ENCODE measurements at regions not wholly inside any gene's neighbourhood (a gene's known extent, or its start where the extent isn't known, plus 50 kb on each side); places are given as distances from the start of the nearest gene placed in this dataset.
"Not testable (repeated sequence)": the region's sequence is repeated elsewhere in the genome, so short reads cannot be mapped to it uniquely, and the experiment has no call there.

- Mint-ChIP-seq H3K9me3 (no peaks in the 10 kb centered on the region), H3K27me3 (no peaks in the 10 kb centered on the region), H3K4me1 (peaks cover 42 to 72% (median 64%) of the 10 kb centered on the region in 3 donors), H3K36me3 (no peaks in the 10 kb centered on the region), H3K4me3 (peak overlapping the region in 6 of 8 donors; percentile 36 to 89 (median 73)), H3K27ac (peak overlapping the region; percentile 89 to 98 (median 94))
- ATAC-seq (ENCODE audit: low read depth in 2 of 2) (no peak), DNase-seq (no peak)
These were observed 68.7 kb downstream of the ARF6 start for GRCh38 chr14:49961270-49962222.

DNA sequence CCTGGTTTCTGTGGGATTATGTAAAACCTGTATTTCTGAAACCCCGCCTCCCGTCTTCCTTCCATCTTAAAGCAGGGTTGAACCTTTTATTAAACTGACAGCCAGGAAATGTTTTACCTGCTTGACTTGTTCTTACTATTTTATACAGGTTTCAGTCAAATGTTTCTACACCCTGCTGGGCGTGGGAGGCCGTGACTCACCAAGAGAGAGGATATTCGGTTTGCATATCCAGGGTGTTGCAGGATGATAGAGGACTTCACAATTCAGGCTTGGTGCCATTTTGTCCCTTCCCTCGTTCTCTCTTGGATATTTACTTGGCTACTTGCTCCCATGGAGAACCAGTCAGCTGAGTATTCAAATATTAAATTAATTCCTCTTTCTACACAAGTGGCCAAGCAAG lies 69.7 kb downstream of the ARF6 start:
- DNase-seq: no peak

DNA sequence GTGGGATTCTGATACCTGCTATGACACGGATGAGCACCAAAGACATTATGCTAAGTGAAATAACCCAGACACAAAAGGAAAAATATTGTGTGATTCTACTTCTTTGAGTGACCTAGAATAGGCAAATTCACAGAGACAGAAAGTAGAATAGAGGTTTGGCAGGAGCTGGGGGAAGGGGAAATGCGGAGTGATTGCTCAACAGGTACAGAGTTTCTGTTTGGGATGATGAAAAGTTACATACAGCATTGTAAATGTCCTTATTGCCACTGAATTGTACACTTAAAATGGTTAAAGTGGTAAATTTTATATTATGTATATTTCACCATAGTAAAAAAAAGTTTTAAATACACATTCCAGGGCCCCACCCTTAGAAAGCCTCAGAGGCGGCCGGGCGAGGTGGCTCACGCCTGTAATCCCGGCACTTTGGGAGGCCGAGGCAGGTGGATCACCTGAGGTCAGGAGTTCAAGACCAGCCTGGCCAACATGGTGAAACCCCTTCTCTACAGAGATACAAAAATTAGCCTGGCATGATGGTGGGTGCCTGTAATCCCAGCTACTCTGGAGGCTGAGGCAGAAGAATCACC lies 72.3 kb downstream of the ARF6 start:
- DNase-seq; H3K4me3 Mint-ChIP-seq; ATAC-seq (ENCODE audit: low read depth in 2 of 2); H3K9me3 Mint-ChIP-seq; H3K27me3 Mint-ChIP-seq; H3K36me3 Mint-ChIP-seq: not testable (repeated sequence)
- H3K27ac Mint-ChIP-seq: peak overlapping the region in 4 of 6 donors; percentile 9 to 78 (median 32)
- peaks cover 35 to 67% (median 60%) of the 10 kb centered on the region in 3 donors for H3K4me1 Mint-ChIP-seq

More for the DNA sequence above, 69.7 kb downstream of the ARF6 start:
- Mint-ChIP-seq H3K36me3 (no peaks in the 10 kb centered on the region), H3K4me1 (peaks cover 37 to 67% (median 63%) of the 10 kb centered on the region in 3 donors), H3K4me3 (peak overlapping the region in 6 of 8 donors; percentile 9 to 67 (median 38)), H3K27me3 (no peaks in the 10 kb centered on the region), H3K27ac (peak overlapping the region; percentile 36 to 96 (median 92)), H3K9me3 (no peaks in the 10 kb centered on the region)
- ATAC-seq (ENCODE audit: low read depth in 2 of 2): peak in 1 of 2 donors; percentile 42

GRCh38 chr14:49966304-49966809 lies 73.5 kb downstream of the ARF6 start:
- Mint-ChIP-seq H3K9me3 (no peaks in the 10 kb centered on the region), H3K4me1 (peaks cover 38 to 67% (median 60%) of the 10 kb centered on the region in 3 donors), H3K36me3 (no peaks in the 10 kb centered on the region), H3K27me3 (no peaks in the 10 kb centered on the region), H3K4me3 (no peak overlapping the region), H3K27ac (peak overlapping the region in 4 of 6 donors; percentile 14 to 90 (median 46))
- ATAC-seq (ENCODE audit: low read depth in 2 of 2) (no peak), DNase-seq (no peak)

DNA sequence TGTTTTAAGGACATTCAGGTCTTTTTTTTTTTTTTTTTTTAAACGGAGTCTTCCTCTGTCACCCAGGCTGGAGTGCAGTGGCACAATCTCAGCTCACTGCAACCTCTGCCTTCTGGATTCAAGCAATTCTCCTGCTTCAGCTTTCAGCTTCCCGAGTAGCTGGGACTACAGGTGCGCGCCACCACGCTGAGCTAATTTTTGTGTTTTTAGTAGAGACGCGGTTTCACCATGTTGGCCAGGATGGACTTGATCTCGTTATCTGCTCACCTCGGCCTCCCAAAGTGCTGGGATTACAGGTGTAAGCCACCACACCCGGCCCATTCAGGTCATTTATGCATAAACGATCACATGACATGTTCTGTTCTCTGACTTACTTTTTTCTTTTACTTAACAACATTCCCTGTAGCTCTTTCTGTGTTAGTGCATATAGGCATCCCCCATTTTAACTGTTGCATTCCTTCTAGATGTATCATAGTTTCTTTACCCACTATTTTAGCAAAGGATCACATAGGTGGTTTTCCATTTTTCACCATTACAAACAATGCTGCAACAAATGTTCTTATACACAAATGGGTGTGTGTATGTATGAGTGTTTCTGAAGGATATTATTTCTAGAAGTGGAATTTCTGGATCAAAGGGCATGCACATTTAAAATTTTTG lies 74.2 kb downstream of the ARF6 start:
- H3K4me3 Mint-ChIP-seq: no peak overlapping the region
- no peaks in the 10 kb centered on the region for H3K27me3 Mint-ChIP-seq
- peaks cover 38 to 67% (median 60%) of the 10 kb centered on the region in 3 donors for H3K4me1 Mint-ChIP-seq
- no peak for ATAC-seq (ENCODE audit: low read depth in 2 of 2)
- peak overlapping the region in 2 of 6 donors; percentile 53 to 60 for H3K27ac Mint-ChIP-seq
- no peaks in the 10 kb centered on the region for H3K36me3 Mint-ChIP-seq
- DNase-seq: no peak
- H3K9me3 Mint-ChIP-seq: no peaks in the 10 kb centered on the region

DNA sequence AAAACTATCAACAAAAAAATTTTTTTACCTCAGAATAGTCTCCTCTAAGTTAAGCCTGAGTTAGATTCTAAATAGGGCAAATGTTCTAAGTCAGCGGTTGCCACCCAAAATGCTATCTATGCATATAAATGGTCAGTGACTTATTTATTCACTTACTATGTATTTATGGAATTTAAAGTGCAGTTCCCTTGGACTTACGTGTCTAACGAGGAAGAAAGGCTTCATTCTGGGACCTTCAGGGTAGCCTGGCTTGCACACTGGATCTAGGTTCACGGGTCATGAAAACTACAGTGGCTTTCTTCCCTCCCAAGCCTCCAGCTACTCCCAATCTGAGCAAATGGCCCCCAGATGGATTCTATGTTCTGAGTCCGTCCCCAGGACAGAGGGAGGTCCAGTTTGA lies 77.1 kb downstream of the ARF6 start:
- Mint-ChIP-seq H3K36me3 (no peaks in the 10 kb centered on the region), H3K9me3 (no peaks in the 10 kb centered on the region), H3K27ac (peak overlapping the region; percentile 96 to 100 (median 99)), H3K4me1 (peaks cover 39 to 64% (median 63%) of the 10 kb centered on the region in 3 donors), H3K27me3 (no peaks in the 10 kb centered on the region), H3K4me3 (peak overlapping the region in 2 of 8 donors; percentile 74 to 85)
- no peak for ATAC-seq (ENCODE audit: low read depth in 2 of 2)
- DNase-seq: no peak

DNA sequence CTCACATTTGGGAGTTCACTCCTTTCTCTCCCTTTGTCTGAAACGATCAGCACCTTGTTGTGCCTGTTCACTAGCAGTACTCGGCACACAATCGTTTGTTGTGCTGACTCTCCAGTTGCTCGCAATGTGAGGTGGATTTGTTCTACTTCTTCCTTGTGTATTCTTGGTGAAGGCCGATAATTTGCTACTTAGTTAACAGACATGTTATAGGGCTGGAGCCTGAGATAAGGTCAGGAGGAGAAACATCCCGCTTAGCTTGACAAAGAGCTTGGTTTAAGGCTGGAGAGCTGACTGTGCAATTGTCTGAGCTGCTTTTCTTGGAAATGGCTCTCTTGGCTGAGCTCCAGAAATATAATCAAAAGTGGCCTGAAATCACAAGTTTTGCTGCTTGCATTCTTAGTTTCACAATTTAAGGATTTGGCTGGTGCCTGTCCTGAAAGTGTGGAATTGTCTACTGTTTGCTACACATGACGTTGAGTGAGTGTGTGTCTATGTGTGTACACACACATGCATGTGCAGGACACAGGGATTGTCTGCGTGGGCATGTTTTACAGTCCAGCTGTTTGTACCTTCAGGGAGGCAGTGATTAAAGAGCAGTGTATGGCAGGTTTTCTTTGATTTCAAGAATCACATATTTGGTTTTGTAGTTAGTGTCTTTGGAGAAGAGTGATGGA lies 77.7 kb downstream of the ARF6 start:
- H3K4me1 Mint-ChIP-seq: peaks cover 39 to 70% (median 62%) of the 10 kb centered on the region in 3 donors
- H3K27me3 Mint-ChIP-seq: no peaks in the 10 kb centered on the region
- H3K4me3 Mint-ChIP-seq: peak overlapping the region in 7 of 8 donors; percentile 4 to 89 (median 74)
- H3K9me3 Mint-ChIP-seq: no peaks in the 10 kb centered on the region
- ATAC-seq (ENCODE audit: low read depth in 2 of 2) (peak; percentile 7 to 8), DNase-seq (no peak)
- H3K27ac Mint-ChIP-seq: peak overlapping the region; percentile 96 to 100 (median 99)
- no peaks in the 10 kb centered on the region for H3K36me3 Mint-ChIP-seq

DNA sequence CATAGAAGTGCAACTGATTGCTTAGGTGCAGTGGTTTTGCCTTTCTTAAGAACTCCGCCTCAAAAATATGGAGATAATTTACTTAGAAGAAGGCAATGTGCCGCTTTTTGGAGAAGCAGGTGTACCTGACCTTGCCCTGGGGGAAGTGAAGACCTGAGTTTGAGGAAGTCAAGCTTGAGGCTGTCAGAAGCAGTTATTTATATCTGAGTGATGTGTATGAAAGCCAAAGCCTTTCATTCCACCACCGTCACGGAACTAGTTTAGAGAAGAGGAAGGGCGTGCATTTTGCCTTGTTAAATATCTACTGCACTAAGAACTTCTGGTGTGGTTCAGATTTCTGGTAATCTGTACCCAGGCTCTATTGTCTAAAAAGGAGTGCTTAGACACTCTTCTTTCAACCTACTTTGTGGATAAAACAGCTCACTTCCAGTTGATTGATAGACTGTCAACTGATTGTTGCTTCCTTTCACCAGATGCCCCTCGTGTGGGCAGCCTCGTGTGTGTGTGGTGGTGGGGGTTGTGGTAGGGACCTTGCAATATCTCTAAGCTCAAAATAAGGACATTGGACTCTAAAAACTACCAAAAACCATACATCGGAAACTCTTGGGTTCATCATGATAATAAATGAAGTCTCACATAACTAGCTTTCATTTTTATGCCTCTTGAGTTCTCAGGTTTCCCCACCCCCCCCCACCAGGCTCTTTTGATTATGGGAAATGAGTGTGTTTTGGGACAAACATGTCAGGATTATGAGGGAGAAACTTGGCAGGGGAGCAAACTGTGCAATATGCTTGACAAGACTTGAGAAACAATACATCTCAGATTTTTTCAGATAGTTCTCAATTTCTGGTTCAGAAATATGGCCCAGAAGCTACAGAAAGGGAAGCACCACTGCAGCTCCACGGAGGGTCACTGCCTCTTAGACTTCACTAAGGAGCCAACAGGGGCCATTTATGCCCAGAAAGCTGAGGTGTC lies 78.6 kb downstream of the ARF6 start:
- Mint-ChIP-seq H3K27me3 (no peaks in the 10 kb centered on the region), H3K4me1 (peaks cover 46 to 72% (median 63%) of the 10 kb centered on the region in 3 donors), H3K36me3 (no peaks in the 10 kb centered on the region)

GRCh38 chr14:49972131-49972671 lies 79.3 kb downstream of the ARF6 start:
- Mint-ChIP-seq H3K27me3 (no peaks in the 10 kb centered on the region), H3K27ac (peak overlapping the region; percentile 96 to 100 (median 99)), H3K4me3 (peak overlapping the region in 7 of 8 donors; percentile 74 to 89 (median 78)), H3K4me1 (peaks cover 50 to 77% (median 67%) of the 10 kb centered on the region in 3 donors), H3K36me3 (no peaks in the 10 kb centered on the region), H3K9me3 (no peaks in the 10 kb centered on the region)
- ATAC-seq (ENCODE audit: low read depth in 2 of 2) (no peak), DNase-seq (no peak)

More for the DNA sequence above, 78.6 kb downstream of the ARF6 start:
- peak; percentile 97 to 98 for ATAC-seq (ENCODE audit: low read depth in 2 of 2)
- DNase-seq: peak; percentile 87
- peak overlapping the region; percentile 96 to 100 (median 99) for H3K27ac Mint-ChIP-seq
- H3K9me3 Mint-ChIP-seq: no peaks in the 10 kb centered on the region
- H3K4me3 Mint-ChIP-seq: peak overlapping the region; percentile 4 to 89 (median 76)

DNA sequence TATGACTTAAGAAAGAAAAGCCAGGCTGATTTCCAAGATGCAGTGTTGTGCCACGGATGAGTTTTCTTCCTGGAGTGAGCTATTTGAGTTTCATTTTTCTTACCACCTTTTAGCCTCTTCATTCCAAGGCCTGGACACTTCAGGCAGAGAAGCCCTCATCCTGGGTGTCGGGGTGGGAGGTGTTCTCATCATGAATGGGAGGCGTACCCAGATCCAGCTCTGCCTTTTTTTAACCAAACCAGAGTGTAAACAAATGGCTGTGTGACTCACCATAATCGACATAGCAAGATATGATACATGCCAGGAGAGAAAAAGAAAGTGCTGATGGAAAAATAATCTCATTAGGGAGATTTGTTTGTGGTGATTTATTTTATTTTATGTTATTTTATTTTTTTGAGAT lies 79.9 kb downstream of the ARF6 start:
- H3K36me3 Mint-ChIP-seq: no peaks in the 10 kb centered on the region
- peak overlapping the region; percentile 96 to 100 (median 99) for H3K27ac Mint-ChIP-seq
- ATAC-seq (ENCODE audit: low read depth in 2 of 2) (no peak), DNase-seq (no peak)
- H3K27me3 Mint-ChIP-seq: no peaks in the 10 kb centered on the region
- no peaks in the 10 kb centered on the region for H3K9me3 Mint-ChIP-seq
- H3K4me1 Mint-ChIP-seq: peaks cover 56 to 84% (median 73%) of the 10 kb centered on the region in 3 donors
- H3K4me3 Mint-ChIP-seq: peak overlapping the region in 6 of 8 donors; percentile 5 to 89 (median 74)

DNA sequence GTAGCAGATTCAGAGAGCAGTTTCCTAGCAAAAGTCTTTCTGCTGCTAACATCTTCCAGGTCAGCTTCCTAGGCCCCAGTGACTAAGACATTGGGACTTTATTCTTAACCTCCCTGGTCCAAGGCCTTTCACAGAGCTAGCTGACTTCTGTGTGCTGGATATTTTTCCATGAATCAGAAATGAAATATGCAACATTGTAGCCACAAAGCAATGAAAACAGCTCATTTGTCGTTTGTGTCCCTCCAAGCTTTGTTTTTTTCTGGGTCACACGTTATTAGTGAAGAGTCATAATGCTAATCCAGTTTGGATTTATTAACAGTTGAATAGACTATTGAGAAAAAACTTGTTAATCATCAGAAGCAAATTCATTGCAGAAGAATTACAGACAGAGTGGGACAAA lies 82.4 kb downstream of the ARF6 start:
- Mint-ChIP-seq H3K27ac (peak overlapping the region; percentile 4 to 99 (median 78)), H3K27me3 (no peaks in the 10 kb centered on the region), H3K9me3 (no peaks in the 10 kb centered on the region), H3K4me3 (peak overlapping the region in 1 of 8 donors; percentile 10), H3K4me1 (peaks cover 70 to 92% (median 80%) of the 10 kb centered on the region in 3 donors), H3K36me3 (no peaks in the 10 kb centered on the region)
- DNase-seq (no peak), ATAC-seq (ENCODE audit: low read depth in 2 of 2) (no peak)
